Mammary epithelial cell (primary cell): ENCODE measurements at regions not wholly inside any gene's neighbourhood (a gene's known extent, or its start where the extent isn't known, plus 50 kb on each side); places are given as distances from the start of the nearest gene placed in this dataset.

Experiments
- EZH2 ChIP-seq: IDR thresholded peaks from 2 replicates; pipeline ENCODE4 v1.6.1; 2012; ENCODE audit warnings: low read length, inconsistent platforms, borderline replicate concordance
- TF ChIP-seq, protein P1 (sequence below), 2 donors: IDR thresholded peaks in 1 of 2; conservative IDR thresholded peaks in 1 of 2; 2 replicates each; pipeline ENCODE4 v1.5.1; 2011 to 2012; ENCODE audit warnings: inconsistent platforms in 2 of 2, low read length in 2 of 2, mild to moderate bottlenecking in 2 of 2, control low read depth in 1 of 2, low read depth in 1 of 2; ENCODE audit not compliant: insufficient read depth in 1 of 2; ENCODE audit errors: extremely low read depth in 1 of 2

- TF ChIP-seq EZH2, result no peak
- TF ChIP-seq, protein P1, sequence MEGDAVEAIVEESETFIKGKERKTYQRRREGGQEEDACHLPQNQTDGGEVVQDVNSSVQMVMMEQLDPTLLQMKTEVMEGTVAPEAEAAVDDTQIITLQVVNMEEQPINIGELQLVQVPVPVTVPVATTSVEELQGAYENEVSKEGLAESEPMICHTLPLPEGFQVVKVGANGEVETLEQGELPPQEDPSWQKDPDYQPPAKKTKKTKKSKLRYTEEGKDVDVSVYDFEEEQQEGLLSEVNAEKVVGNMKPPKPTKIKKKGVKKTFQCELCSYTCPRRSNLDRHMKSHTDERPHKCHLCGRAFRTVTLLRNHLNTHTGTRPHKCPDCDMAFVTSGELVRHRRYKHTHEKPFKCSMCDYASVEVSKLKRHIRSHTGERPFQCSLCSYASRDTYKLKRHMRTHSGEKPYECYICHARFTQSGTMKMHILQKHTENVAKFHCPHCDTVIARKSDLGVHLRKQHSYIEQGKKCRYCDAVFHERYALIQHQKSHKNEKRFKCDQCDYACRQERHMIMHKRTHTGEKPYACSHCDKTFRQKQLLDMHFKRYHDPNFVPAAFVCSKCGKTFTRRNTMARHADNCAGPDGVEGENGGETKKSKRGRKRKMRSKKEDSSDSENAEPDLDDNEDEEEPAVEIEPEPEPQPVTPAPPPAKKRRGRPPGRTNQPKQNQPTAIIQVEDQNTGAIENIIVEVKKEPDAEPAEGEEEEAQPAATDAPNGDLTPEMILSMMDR (conservative IDR thresholded peaks at IDR 0.05 in 1 of 2, IDR thresholded peaks at IDR 0.05 in 1 of 2; ENCODE audit: extremely low read depth in 1 of 2, insufficient read depth in 1 of 2, low read depth in 1 of 2, low read length in 2 of 2), result no peak
Observed at GRCh38 chr10:85311613-85312337, 983.4 kb downstream of the CCSER2 start.
